ENCODE measurements at regions not wholly inside any gene's neighbourhood (a gene's known extent, or its start where the extent isn't known, plus 50 kb on each side); places are given as distances from the start of the nearest gene placed in this dataset.

- Histone ChIP-seq H3K36me3 (ENCODE audit: low read depth) (no peaks in the 10 kb centered on the region), H3K27me3 (ENCODE audit: insufficient read depth, poor library complexity, severe bottlenecking) (no peaks in the 10 kb centered on the region), H3K9me3 (ENCODE audit: severe bottlenecking) (peaks cover 4% of the 10 kb centered on the region), H3K27ac (ENCODE audit: poor library complexity, severe bottlenecking) (no peak overlapping the region), H3K4me1 (ENCODE audit: insufficient read depth, poor library complexity, severe bottlenecking) (no peaks in the 10 kb centered on the region), H3K4me3 (ENCODE audit: severe bottlenecking) (no peak overlapping the region)
- TF ChIP-seq CTCF (IDR thresholded peaks at IDR 0.05; ENCODE audit: poor library complexity, severe bottlenecking): no peak
- ATAC-seq (ENCODE audit: low read depth) (no peak), DNase-seq (ENCODE audit: low spot score) (no peak)
Measured at GRCh38 chr5:4359847-4360246, 764.2 kb downstream of the IRX1 start.

GRCh38 chr5:4361753-4362152 is 766.1 kb downstream of the IRX1 start:
- H3K9me3 ChIP-seq (ENCODE audit: severe bottlenecking): peaks cover 2% of the 10 kb centered on the region
- no peak overlapping the region for H3K4me3 ChIP-seq (ENCODE audit: severe bottlenecking)
- no peak overlapping the region for H3K27ac ChIP-seq (ENCODE audit: poor library complexity, severe bottlenecking)
- DNase-seq (ENCODE audit: low spot score): no peak
- H3K27me3 ChIP-seq (ENCODE audit: insufficient read depth, poor library complexity, severe bottlenecking): no peaks in the 10 kb centered on the region
- no peaks in the 10 kb centered on the region for H3K4me1 ChIP-seq (ENCODE audit: insufficient read depth, poor library complexity, severe bottlenecking)
- H3K36me3 ChIP-seq (ENCODE audit: low read depth): no peaks in the 10 kb centered on the region
- no peak for ATAC-seq (ENCODE audit: low read depth)
- TF ChIP-seq CTCF (IDR thresholded peaks at IDR 0.05; ENCODE audit: poor library complexity, severe bottlenecking): no peak

GRCh38 chr5:4362411-4362810 is 766.8 kb downstream of the IRX1 start:
- ATAC-seq (ENCODE audit: low read depth) (peak; percentile 64), DNase-seq (ENCODE audit: low spot score) (no peak)
- no peaks in the 10 kb centered on the region for H3K4me1 ChIP-seq (ENCODE audit: insufficient read depth, poor library complexity, severe bottlenecking)
- no peaks in the 10 kb centered on the region for H3K36me3 ChIP-seq (ENCODE audit: low read depth)
- H3K4me3 ChIP-seq (ENCODE audit: severe bottlenecking): no peak overlapping the region
- TF ChIP-seq CTCF (IDR thresholded peaks at IDR 0.05; ENCODE audit: poor library complexity, severe bottlenecking): no peak
- H3K27ac ChIP-seq (ENCODE audit: poor library complexity, severe bottlenecking): no peak overlapping the region
- peaks cover 2% of the 10 kb centered on the region for H3K9me3 ChIP-seq (ENCODE audit: severe bottlenecking)
- H3K27me3 ChIP-seq (ENCODE audit: insufficient read depth, poor library complexity, severe bottlenecking): no peaks in the 10 kb centered on the region

- no peaks in the 10 kb centered on the region for H3K4me1 ChIP-seq (ENCODE audit: insufficient read depth, poor library complexity, severe bottlenecking)
- no peak for ATAC-seq (ENCODE audit: low read depth)
- no peak for DNase-seq (ENCODE audit: low spot score)
- H3K27me3 ChIP-seq (ENCODE audit: insufficient read depth, poor library complexity, severe bottlenecking): no peaks in the 10 kb centered on the region
- H3K27ac ChIP-seq (ENCODE audit: poor library complexity, severe bottlenecking): no peak overlapping the region
- H3K9me3 ChIP-seq (ENCODE audit: severe bottlenecking): peaks cover 7% of the 10 kb centered on the region
- no peaks in the 10 kb centered on the region for H3K36me3 ChIP-seq (ENCODE audit: low read depth)
- no peak overlapping the region for H3K4me3 ChIP-seq (ENCODE audit: severe bottlenecking)
- no peak for TF ChIP-seq CTCF (IDR thresholded peaks at IDR 0.05; ENCODE audit: poor library complexity, severe bottlenecking)
Measured at GRCh38 chr5:4363045-4363444, 767.4 kb downstream of the IRX1 start.

- no peak for DNase-seq (ENCODE audit: low spot score)
- no peak for TF ChIP-seq CTCF (IDR thresholded peaks at IDR 0.05; ENCODE audit: poor library complexity, severe bottlenecking)
- Histone ChIP-seq H3K4me3 (ENCODE audit: severe bottlenecking) (no peak overlapping the region), H3K9me3 (ENCODE audit: severe bottlenecking) (peaks cover 6% of the 10 kb centered on the region), H3K27ac (ENCODE audit: poor library complexity, severe bottlenecking) (no peak overlapping the region), H3K36me3 (ENCODE audit: low read depth) (no peaks in the 10 kb centered on the region), H3K27me3 (ENCODE audit: insufficient read depth, poor library complexity, severe bottlenecking) (no peaks in the 10 kb centered on the region), H3K4me1 (ENCODE audit: insufficient read depth, poor library complexity, severe bottlenecking) (no peaks in the 10 kb centered on the region)
- 0 out of 3 replicates have a peak, but pooled peaks have one; percentile 36 for ATAC-seq (ENCODE audit: low read depth)
Measured at GRCh38 chr5:4366628-4367027, 771.0 kb downstream of the IRX1 start.
